ENCODE measurements at regions not wholly inside any gene's neighbourhood (a gene's known extent, or its start where the extent isn't known, plus 50 kb on each side); places are given as distances from the start of the nearest gene placed in this dataset.

GRCh38 chr11:105538588-105538987 is 71.3 kb upstream of the GRIA4 start:
- TF ChIP-seq CTCF (conservative IDR thresholded peaks at IDR 0.05; ENCODE audit: low read length) = no peak
- no peak for TF ChIP-seq EZH2phosphoT487 (IDR thresholded peaks at IDR 0.05; ENCODE audit: borderline replicate concordance, low read depth, low read length)

Data from OCI-LY7 (cell line).